OCI-LY3 (cell line): ENCODE measurements at regions not wholly inside any gene's neighbourhood (a gene's known extent, or its start where the extent isn't known, plus 50 kb on each side); places are given as distances from the start of the nearest gene placed in this dataset.

Experiments
- CTCF ChIP-seq: fragments of 200-600, 300-600 bp; sonication (generic); IDR thresholded peaks from 2 replicates; pipeline ENCODE4 v1.5.1; 2014; ENCODE audit warnings: antibody characterized with exemption, low read length, low read depth
- EZH2phosphoT487 ChIP-seq: fragments of 200-600 bp; shearing (Covaris generic); IDR thresholded peaks from 2 replicates; pipeline ENCODE4 v1.6.1; 2018; ENCODE audit warnings: antibody characterized with exemption, mixed run types, low read depth

GRCh38 chr16:8199390-8199789, 390.9 kb downstream of the TMEM114 start:
- no peak for TF ChIP-seq CTCF
- no peak for TF ChIP-seq EZH2phosphoT487
